Thymus (tissue), 11 donors: ENCODE measurements at regions not wholly inside any gene's neighbourhood (a gene's known extent, or its start where the extent isn't known, plus 50 kb on each side); places are given as distances from the start of the nearest gene placed in this dataset.

Source experiments
- DNase-seq, 9 donors: peaks; one replicate each; pipeline ENCODE4 v3.0.0-alpha.2; 2013; ENCODE audit warnings: low spot score in 9 of 9, low read depth in 6 of 9, missing footprints in 1 of 9
- H3K27ac ChIP-seq, 2 donors: one replicate each; pipeline ENCODE4 v1.5.1; 2013; ENCODE audit warnings: control low read depth in 1 of 2, low read depth in 1 of 2, low read length in 1 of 2, mild to moderate bottlenecking in 1 of 2, moderate library complexity in 1 of 2
- H3K27me3 ChIP-seq, 2 donors: one replicate each; pipeline ENCODE4 v1.5.1; 2013; ENCODE audit warnings: low read length in 1 of 2; ENCODE audit not compliant: control insufficient read depth in 2 of 2, insufficient read depth in 1 of 2
- H3K36me3 ChIP-seq, 2 donors: one replicate each; pipeline ENCODE4 v1.5.1; 2013; ENCODE audit warnings: low read length in 1 of 2, mild to moderate bottlenecking in 1 of 2, moderate library complexity in 1 of 2; ENCODE audit not compliant: control insufficient read depth in 2 of 2, insufficient read depth in 2 of 2
- H3K4me1 ChIP-seq, 2 donors: one replicate each; pipeline ENCODE4 v1.5.1; 2013; ENCODE audit warnings: low read length in 2 of 2; ENCODE audit not compliant: control insufficient read depth in 2 of 2, insufficient read depth in 2 of 2
- H3K4me3 ChIP-seq, 2 donors: one replicate each; pipeline ENCODE4 v1.5.1; 2013; ENCODE audit warnings: low read length in 2 of 2, control low read depth in 1 of 2, mild to moderate bottlenecking in 1 of 2
- H3K9me3 ChIP-seq, 2 donors: one replicate each; pipeline ENCODE4 v1.5.1; 2013; ENCODE audit warnings: low read length in 1 of 2, mild to moderate bottlenecking in 1 of 2; ENCODE audit not compliant: control insufficient read depth in 2 of 2, insufficient read depth in 1 of 2
- WGBS: extraction: QIAGEN DNeasy Blood & Tissue Kit; methylation state at CpG from one replicate; pipeline ENCODE4 v1.1.7; 2013; 5-methylcytosine and 5-hydroxymethylcytosine counted together
- donor health status: healthy.

- Histone ChIP-seq H3K27me3 (no peaks in the 10 kb centered on the region), H3K36me3 (no peaks in the 10 kb centered on the region), H3K4me3 (no peak overlapping the region), H3K27ac (no peak overlapping the region), H3K4me1 (no peaks in the 10 kb centered on the region), H3K9me3 (peaks cover 0 to 6% of the 10 kb centered on the region in 2 donors)
- DNase-seq = no peak
- 96% methylated on average over 10 of the region's 10 CpGs for WGBS
Observed at GRCh38 chr14:49451938-49452337, 134.2 kb downstream of the RPS29 start.

DNA sequence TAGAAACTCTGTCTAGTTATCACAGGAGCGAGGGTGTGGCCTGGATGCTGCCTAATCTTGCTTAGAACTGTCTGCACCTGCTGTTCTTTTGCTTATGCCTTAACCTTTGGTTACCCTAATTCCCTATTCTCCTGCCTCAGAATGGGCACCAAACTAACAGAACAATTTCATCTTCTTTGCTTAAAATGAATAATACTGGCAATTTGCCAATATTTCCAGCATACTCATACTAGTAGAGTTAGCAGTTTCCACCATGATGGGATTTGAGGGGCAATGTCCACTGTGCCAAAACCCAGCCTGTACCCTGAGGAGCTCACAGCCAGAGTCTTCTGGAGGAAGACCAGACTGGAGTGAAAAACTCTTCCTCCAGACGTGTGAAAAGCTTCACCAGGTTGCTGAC, 136.4 kb downstream of the RPS29 start:
- no peaks in the 10 kb centered on the region for H3K4me1 ChIP-seq
- H3K4me3 ChIP-seq = no peak overlapping the region
- no peaks in the 10 kb centered on the region for H3K36me3 ChIP-seq
- 90% methylated on average over 2 of the region's 2 CpGs for WGBS
- no peaks in the 10 kb centered on the region for H3K27me3 ChIP-seq
- DNase-seq = no peak
- peaks cover 0 to 6% of the 10 kb centered on the region in 2 donors for H3K9me3 ChIP-seq
- H3K27ac ChIP-seq = no peak overlapping the region

DNA sequence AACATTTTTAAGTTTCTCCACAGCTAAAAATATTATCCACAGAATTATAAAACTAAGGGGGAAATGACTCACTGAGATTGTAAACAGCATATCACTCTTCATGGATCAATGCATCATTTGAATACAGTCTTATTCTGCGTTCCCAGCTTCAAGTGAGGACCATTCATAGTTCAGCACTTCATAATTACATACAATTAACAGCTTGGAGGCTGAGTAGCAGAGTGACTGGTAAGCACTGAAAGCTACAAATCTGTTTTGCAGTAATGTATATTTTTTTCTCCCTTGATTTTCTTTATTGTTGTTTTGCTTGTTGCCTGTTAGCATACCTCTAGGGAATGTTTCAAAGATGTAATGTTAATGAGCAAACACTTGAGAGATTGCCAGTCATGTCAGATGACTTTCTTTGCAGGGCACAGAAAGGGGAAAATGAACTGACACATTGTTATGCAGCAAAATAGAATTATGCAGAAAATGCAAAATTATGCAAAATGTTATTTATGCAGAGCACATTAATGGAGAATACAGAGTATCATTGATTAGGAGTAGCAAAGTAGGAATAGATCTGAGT, 138.6 kb downstream of the RPS29 start:
- H3K4me3 ChIP-seq = no peak overlapping the region
- H3K9me3 ChIP-seq = peaks cover 0 to 6% of the 10 kb centered on the region in 2 donors
- no peak for DNase-seq
- H3K4me1 ChIP-seq = no peaks in the 10 kb centered on the region
- H3K27ac ChIP-seq = no peak overlapping the region
- 89% methylated on average over 1 of the region's 1 CpG for whole genome bisulfite sequencing
- H3K27me3 ChIP-seq = no peaks in the 10 kb centered on the region
- H3K36me3 ChIP-seq = no peaks in the 10 kb centered on the region

DNA sequence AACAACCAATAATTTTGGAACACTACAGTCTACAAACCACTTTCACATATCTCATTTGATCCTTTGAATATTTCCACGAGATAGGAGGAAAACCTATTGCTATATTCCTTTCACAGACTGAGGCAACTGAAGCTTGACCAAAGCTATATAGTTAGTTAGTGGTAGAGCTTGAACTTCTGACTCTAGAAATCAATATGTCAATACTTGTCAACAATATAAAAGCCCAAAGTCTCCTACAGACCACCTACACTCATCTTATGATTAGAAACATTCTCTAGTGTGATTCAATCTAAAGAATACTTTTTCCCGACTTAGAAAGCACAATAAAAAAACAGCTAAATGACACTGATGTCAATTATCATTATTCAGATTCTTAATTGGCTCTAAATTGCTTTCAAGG, 139.4 kb downstream of the RPS29 start:
- Histone ChIP-seq H3K4me3 (no peak overlapping the region), H3K27ac (no peak overlapping the region), H3K36me3 (no peaks in the 10 kb centered on the region), H3K27me3 (no peaks in the 10 kb centered on the region), H3K9me3 (peaks cover 0 to 6% of the 10 kb centered on the region in 2 donors), H3K4me1 (no peaks in the 10 kb centered on the region)
- no peak for DNase-seq
- WGBS = 94% methylated on average over 2 of the region's 2 CpGs

GRCh38 chr14:49438256-49438770, 147.9 kb downstream of the RPS29 start:
- no peak for DNase-seq
- no peaks in the 10 kb centered on the region for H3K27me3 ChIP-seq
- H3K36me3 ChIP-seq = no peaks in the 10 kb centered on the region
- H3K4me1 ChIP-seq = no peaks in the 10 kb centered on the region
- no peak overlapping the region for H3K27ac ChIP-seq
- 75% methylated on average over 4 of the region's 4 CpGs for WGBS
- no peak overlapping the region for H3K4me3 ChIP-seq
- no peaks in the 10 kb centered on the region for H3K9me3 ChIP-seq

- no peaks in the 10 kb centered on the region for H3K9me3 ChIP-seq
- no peak for DNase-seq
- H3K4me1 ChIP-seq = no peaks in the 10 kb centered on the region
- peaks cover 0 to 2% of the 10 kb centered on the region in 2 donors for H3K27me3 ChIP-seq
- no peak overlapping the region for H3K27ac ChIP-seq
- no peak overlapping the region for H3K4me3 ChIP-seq
- WGBS = 88% methylated on average over 2 of the region's 2 CpGs
- no peaks in the 10 kb centered on the region for H3K36me3 ChIP-seq
Observed at GRCh38 chr14:49428076-49428475, 158.1 kb downstream of the RPS29 start.

- H3K4me3 ChIP-seq = no peak overlapping the region
- H3K27me3 ChIP-seq = peaks cover 0 to 2% of the 10 kb centered on the region in 2 donors
- no peaks in the 10 kb centered on the region for H3K36me3 ChIP-seq
- DNase-seq = no peak
- H3K27ac ChIP-seq = no peak overlapping the region
- no peaks in the 10 kb centered on the region for H3K4me1 ChIP-seq
- H3K9me3 ChIP-seq = no peaks in the 10 kb centered on the region
- WGBS = 47% methylated on average over 8 of the region's 8 CpGs
Observed at GRCh38 chr14:49427117-49427516, 159.1 kb downstream of the RPS29 start.

GRCh38 chr14:49425921-49426320, 160.3 kb downstream of the RPS29 start:
- WGBS = 94% methylated on average over 1 of the region's 1 CpG
- no peak overlapping the region for H3K4me3 ChIP-seq
- H3K27me3 ChIP-seq = peaks cover 0 to 2% of the 10 kb centered on the region in 2 donors
- no peaks in the 10 kb centered on the region for H3K9me3 ChIP-seq
- H3K36me3 ChIP-seq = no peaks in the 10 kb centered on the region
- DNase-seq = no peak
- no peak overlapping the region for H3K27ac ChIP-seq
- H3K4me1 ChIP-seq = no peaks in the 10 kb centered on the region

- no peaks in the 10 kb centered on the region for H3K36me3 ChIP-seq
- DNase-seq = no peak
- WGBS = 91% methylated on average over 4 of the region's 4 CpGs
- no peaks in the 10 kb centered on the region for H3K9me3 ChIP-seq
- no peak overlapping the region for H3K4me3 ChIP-seq
- H3K27ac ChIP-seq = no peak overlapping the region
- no peaks in the 10 kb centered on the region for H3K4me1 ChIP-seq
- H3K27me3 ChIP-seq = peaks cover 0 to 2% of the 10 kb centered on the region in 2 donors
Observed at GRCh38 chr14:49424436-49425331, 161.5 kb downstream of the RPS29 start.
